ENCODE measurements at regions not wholly inside any gene's neighbourhood (a gene's known extent, or its start where the extent isn't known, plus 50 kb on each side); places are given as distances from the start of the nearest gene placed in this dataset.

DNA sequence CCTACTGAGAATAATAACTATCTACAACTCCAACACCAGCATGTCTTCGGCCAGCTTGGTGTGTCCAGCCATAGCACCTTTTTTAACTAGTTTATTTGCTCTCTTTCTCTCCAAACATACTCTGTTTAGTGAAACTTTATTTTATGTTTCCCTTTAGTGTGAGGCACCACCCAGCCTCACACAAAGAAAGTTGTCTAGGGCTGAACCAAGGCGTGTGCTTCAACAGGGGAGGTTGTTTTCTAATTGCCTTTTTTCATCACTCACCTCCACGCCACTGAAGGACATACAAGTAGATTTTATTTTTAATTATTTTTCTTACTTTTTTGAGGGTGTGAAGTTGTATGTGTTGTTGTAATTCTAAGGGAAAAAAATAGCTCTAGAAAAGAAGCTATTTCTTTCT is 125.6 kb upstream of the MARCKS start:
- TF ChIP-seq, protein P1, sequence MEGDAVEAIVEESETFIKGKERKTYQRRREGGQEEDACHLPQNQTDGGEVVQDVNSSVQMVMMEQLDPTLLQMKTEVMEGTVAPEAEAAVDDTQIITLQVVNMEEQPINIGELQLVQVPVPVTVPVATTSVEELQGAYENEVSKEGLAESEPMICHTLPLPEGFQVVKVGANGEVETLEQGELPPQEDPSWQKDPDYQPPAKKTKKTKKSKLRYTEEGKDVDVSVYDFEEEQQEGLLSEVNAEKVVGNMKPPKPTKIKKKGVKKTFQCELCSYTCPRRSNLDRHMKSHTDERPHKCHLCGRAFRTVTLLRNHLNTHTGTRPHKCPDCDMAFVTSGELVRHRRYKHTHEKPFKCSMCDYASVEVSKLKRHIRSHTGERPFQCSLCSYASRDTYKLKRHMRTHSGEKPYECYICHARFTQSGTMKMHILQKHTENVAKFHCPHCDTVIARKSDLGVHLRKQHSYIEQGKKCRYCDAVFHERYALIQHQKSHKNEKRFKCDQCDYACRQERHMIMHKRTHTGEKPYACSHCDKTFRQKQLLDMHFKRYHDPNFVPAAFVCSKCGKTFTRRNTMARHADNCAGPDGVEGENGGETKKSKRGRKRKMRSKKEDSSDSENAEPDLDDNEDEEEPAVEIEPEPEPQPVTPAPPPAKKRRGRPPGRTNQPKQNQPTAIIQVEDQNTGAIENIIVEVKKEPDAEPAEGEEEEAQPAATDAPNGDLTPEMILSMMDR (IDR thresholded peaks at IDR 0.05; ENCODE audit: insufficient read depth, low read length): no peak
- TF ChIP-seq, protein P2, sequence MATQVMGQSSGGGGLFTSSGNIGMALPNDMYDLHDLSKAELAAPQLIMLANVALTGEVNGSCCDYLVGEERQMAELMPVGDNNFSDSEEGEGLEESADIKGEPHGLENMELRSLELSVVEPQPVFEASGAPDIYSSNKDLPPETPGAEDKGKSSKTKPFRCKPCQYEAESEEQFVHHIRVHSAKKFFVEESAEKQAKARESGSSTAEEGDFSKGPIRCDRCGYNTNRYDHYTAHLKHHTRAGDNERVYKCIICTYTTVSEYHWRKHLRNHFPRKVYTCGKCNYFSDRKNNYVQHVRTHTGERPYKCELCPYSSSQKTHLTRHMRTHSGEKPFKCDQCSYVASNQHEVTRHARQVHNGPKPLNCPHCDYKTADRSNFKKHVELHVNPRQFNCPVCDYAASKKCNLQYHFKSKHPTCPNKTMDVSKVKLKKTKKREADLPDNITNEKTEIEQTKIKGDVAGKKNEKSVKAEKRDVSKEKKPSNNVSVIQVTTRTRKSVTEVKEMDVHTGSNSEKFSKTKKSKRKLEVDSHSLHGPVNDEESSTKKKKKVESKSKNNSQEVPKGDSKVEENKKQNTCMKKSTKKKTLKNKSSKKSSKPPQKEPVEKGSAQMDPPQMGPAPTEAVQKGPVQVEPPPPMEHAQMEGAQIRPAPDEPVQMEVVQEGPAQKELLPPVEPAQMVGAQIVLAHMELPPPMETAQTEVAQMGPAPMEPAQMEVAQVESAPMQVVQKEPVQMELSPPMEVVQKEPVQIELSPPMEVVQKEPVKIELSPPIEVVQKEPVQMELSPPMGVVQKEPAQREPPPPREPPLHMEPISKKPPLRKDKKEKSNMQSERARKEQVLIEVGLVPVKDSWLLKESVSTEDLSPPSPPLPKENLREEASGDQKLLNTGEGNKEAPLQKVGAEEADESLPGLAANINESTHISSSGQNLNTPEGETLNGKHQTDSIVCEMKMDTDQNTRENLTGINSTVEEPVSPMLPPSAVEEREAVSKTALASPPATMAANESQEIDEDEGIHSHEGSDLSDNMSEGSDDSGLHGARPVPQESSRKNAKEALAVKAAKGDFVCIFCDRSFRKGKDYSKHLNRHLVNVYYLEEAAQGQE (IDR thresholded peaks at IDR 0.05; ENCODE audit: insufficient replicate concordance, low read depth): no peak
- TF ChIP-seq GABPA (IDR thresholded peaks at IDR 0.05; ENCODE audit: low read depth): no peak
- TF ChIP-seq POLR2AphosphoS5 (IDR thresholded peaks at IDR 0.05; ENCODE audit: low read depth): no peak
- TF ChIP-seq SPI1 (IDR thresholded peaks at IDR 0.05; ENCODE audit: borderline replicate concordance, low read depth): no peak
